ENCODE measurements at regions not wholly inside any gene's neighbourhood (a gene's known extent, or its start where the extent isn't known, plus 50 kb on each side); places are given as distances from the start of the nearest gene placed in this dataset.
"Not testable (repeated sequence)": the region's sequence is repeated elsewhere in the genome, so short reads cannot be mapped to it uniquely, and the experiment has no call there.

DNA sequence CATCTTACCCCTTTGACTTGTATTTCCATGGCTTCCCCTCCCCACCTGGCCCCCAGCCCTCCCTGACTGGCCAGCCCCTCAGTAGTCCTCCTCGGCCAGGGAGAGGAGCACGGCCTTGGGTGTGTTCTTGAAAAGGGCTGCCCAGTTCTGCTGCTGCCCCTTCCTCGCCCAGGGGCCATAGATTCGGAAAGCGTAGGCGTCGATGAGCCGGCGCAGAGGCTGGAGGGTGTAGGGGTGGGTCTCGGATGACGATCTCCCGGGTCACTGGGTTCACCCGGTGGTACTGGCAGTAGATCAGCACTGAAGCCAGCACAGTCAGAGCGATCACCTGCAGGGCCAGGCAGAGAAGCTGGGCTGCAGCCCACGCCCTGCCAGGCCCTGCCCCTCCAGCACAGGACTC, 71.7 kb downstream of the ZNF479 start:
- FAIRE-seq; H3K4me2 ChIP-seq; CTCF ChIA-PET; ATAC-seq; DNase-seq (ENCODE audit: low read depth in 1 of 2, low spot score in 1 of 2); H3K27ac ChIP-seq; H3K9me3 ChIP-seq; H3K4me3 ChIP-seq; POLR2A ChIA-PET; H3K4me1 ChIP-seq: not testable (repeated sequence)
- WGBS (ENCODE audit: missing lambda C conversion rate), result 0% methylated on average over 3 of the region's 15 CpGs

- H3K9me3 ChIP-seq; FAIRE-seq; H3K4me1 ChIP-seq; CTCF ChIA-PET; H3K27ac ChIP-seq; DNase-seq (ENCODE audit: low read depth in 1 of 2, low spot score in 1 of 2); H3K4me2 ChIP-seq; H3K4me3 ChIP-seq; POLR2A ChIA-PET; ATAC-seq: not testable (repeated sequence)
- WGBS (ENCODE audit: missing lambda C conversion rate), result no CpG with 5 or more reads among the region's 19 CpGs
Measured at GRCh38 chr7:57016341-57016740, 115.9 kb downstream of the ZNF479 start.

- H3K9me3 ChIP-seq; DNase-seq (ENCODE audit: low read depth in 1 of 2, low spot score in 1 of 2); H3K4me2 ChIP-seq; H3K4me3 ChIP-seq; FAIRE-seq; POLR2A ChIA-PET; CTCF ChIA-PET; ATAC-seq; H3K27ac ChIP-seq; H3K4me1 ChIP-seq: not testable (repeated sequence)
- WGBS (ENCODE audit: missing lambda C conversion rate), result 55% methylated on average over 4 of the region's 11 CpGs
Measured at GRCh38 chr7:57013707-57014106, 118.5 kb downstream of the ZNF479 start.

DNA sequence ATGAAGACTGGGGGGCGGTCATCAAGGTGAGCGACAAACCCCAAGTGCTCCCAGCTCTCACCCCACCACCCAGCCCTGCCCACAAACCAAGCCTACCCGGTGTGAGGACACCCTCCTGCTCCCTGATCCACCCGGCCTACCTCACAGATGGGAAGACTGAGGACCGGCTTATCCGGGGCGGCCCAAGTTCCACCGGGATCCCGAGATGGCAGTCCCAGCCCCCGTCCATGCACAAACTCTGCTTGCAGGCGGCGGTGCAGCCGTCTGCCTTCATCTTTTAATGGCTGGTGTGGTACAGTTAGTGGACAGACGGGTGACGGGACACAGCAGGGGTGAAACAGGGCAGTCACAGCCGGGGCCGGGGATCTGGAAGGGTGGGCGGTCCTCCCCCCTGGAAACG, 119.3 kb downstream of the ZNF479 start:
- FAIRE-seq; H3K4me2 ChIP-seq; POLR2A ChIA-PET; H3K27ac ChIP-seq; DNase-seq (ENCODE audit: low read depth in 1 of 2, low spot score in 1 of 2); H3K9me3 ChIP-seq; H3K4me1 ChIP-seq; CTCF ChIA-PET; H3K4me3 ChIP-seq; ATAC-seq: not testable (repeated sequence)
- 43% methylated on average over 1 of the region's 19 CpGs for WGBS (ENCODE audit: missing lambda C conversion rate)

DNA sequence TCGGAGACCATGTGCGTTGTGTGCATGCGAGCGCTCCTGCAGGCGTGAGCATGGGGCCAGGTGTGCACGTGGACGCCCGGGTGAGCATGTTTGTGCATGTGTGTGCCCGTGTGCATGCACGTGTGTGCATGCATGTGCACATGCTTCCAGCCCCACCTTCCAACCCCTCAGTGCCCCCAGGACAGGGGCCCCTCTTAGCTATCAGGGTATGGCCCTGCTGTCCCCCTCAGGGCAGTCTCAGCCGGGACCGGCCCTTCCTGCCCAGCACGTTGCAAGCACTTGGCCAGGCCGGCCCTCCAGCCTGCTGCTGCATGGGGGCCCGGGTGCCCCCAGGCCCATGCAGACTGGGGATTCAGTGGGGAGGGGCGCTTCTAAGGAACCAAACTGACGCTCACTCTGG, 123.0 kb downstream of the ZNF479 start:
- POLR2A ChIA-PET; DNase-seq (ENCODE audit: low read depth in 1 of 2, low spot score in 1 of 2); CTCF ChIA-PET; H3K4me1 ChIP-seq; H3K27ac ChIP-seq; H3K4me2 ChIP-seq; H3K4me3 ChIP-seq; ATAC-seq; H3K9me3 ChIP-seq; FAIRE-seq: not testable (repeated sequence)
- WGBS (ENCODE audit: missing lambda C conversion rate), result 63% methylated on average over 6 of the region's 17 CpGs

DNA sequence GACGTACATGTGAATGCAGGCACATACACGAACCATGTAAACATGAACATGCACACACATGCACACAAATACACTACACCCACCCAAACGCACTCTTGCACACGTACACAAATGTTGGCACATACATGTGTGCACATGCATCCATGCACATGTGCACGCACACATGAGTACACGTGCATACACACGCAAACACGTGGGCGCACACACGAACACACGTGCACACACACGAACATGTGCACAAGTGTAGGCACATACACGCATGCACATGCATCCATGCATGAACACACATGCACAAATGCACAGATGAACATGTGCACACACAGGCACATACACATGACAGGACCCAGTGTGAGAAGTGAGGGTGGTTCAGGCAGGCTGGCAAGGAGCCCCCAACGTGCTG, 126.3 kb downstream of the ZNF479 start:
- WGBS (ENCODE audit: missing lambda C conversion rate), result 18% methylated on average over 9 of the region's 14 CpGs
- H3K27ac ChIP-seq; H3K9me3 ChIP-seq; FAIRE-seq; ATAC-seq; CTCF ChIA-PET; H3K4me1 ChIP-seq; DNase-seq (ENCODE audit: low read depth in 1 of 2, low spot score in 1 of 2); H3K4me3 ChIP-seq; H3K4me2 ChIP-seq; POLR2A ChIA-PET: not testable (repeated sequence)

DNA sequence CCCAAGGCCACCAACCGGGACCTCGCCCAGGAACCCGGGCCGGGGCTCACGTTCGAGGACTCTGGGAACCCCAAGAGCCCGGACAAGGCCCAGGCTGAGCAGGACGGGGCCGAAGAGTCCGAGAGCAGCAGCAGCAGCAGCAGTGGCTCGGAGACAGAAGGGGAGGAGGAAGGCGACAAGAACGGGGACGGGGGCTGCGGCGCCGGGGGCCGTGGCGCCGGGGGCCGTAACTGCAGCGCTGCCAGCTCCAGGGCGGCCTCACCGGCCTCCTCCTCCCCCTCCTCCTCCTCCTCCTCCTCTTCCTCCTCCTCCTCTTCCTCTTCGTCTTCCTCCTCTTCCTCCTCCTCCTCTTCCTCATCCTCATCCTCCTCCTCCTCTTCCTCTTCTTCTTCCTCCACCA, 128.4 kb downstream of the ZNF479 start:
- POLR2A ChIA-PET; DNase-seq (ENCODE audit: low read depth in 1 of 2, low spot score in 1 of 2); FAIRE-seq; H3K27ac ChIP-seq; ATAC-seq; CTCF ChIA-PET; H3K9me3 ChIP-seq; H3K4me1 ChIP-seq; H3K4me3 ChIP-seq; H3K4me2 ChIP-seq: not testable (repeated sequence)
- 57% methylated on average over 13 of the region's 25 CpGs for WGBS (ENCODE audit: missing lambda C conversion rate)

GRCh38 chr7:57001926-57002325, 130.3 kb downstream of the ZNF479 start:
- WGBS (ENCODE audit: missing lambda C conversion rate), result 56% methylated on average over 7 of the region's 20 CpGs

GRCh38 chr7:56993779-56994178, 138.5 kb downstream of the ZNF479 start:
- H3K9me3 ChIP-seq; H3K4me2 ChIP-seq; ATAC-seq; H3K27ac ChIP-seq; H3K4me3 ChIP-seq; H3K4me1 ChIP-seq; DNase-seq (ENCODE audit: low read depth in 1 of 2, low spot score in 1 of 2); POLR2A ChIA-PET; CTCF ChIA-PET; FAIRE-seq: not testable (repeated sequence)
- 28% methylated on average over 4 of the region's 12 CpGs for WGBS (ENCODE audit: missing lambda C conversion rate)

More at GRCh38 chr7:57001926-57002325, 130.3 kb downstream of the ZNF479 start:
- H3K9me3 ChIP-seq; H3K4me3 ChIP-seq; POLR2A ChIA-PET; H3K27ac ChIP-seq; FAIRE-seq; H3K4me1 ChIP-seq; CTCF ChIA-PET; DNase-seq (ENCODE audit: low read depth in 1 of 2, low spot score in 1 of 2); ATAC-seq; H3K4me2 ChIP-seq: not testable (repeated sequence)

DNA sequence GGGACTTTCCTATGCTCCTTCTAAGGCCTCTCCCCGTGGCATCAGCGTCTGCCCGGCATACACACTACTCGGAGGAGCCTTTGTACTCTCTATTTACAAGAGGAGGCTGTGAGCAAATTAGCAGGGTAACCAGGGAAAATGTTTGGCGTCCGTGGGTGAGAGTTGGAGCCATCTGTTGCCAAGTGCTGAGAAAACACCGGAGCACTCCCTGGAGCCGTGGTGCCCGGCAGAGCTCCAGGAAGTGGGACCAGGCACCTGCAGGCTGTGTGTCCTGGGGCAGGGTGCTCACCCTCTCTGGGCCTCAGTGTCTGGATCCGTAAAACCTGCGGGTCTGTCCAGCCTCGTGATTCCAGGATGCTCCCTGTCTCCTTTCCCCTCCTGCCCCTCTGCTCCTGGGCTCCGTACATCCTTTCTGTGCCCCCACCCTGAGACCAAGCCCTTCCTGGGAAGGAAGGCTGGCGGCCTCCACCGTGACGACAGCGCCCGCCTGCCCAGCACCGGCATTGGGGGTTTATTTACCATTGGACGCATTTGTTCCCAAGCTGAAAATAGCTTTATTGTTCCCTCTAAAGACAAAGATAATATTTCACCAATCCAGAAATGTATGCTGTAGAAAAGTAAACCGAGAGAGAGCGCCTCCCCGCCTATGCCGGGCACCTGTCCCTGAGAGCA, 174.4 kb downstream of the ZNF479 start:
- H3K27ac ChIP-seq; H3K4me1 ChIP-seq; CTCF ChIA-PET; FAIRE-seq; H3K4me3 ChIP-seq; H3K4me2 ChIP-seq; ATAC-seq; POLR2A ChIA-PET; DNase-seq (ENCODE audit: low read depth in 1 of 2, low spot score in 1 of 2); H3K9me3 ChIP-seq: not testable (repeated sequence)
- 32% methylated on average over 13 of the region's 24 CpGs for WGBS (ENCODE audit: missing lambda C conversion rate)

DNA sequence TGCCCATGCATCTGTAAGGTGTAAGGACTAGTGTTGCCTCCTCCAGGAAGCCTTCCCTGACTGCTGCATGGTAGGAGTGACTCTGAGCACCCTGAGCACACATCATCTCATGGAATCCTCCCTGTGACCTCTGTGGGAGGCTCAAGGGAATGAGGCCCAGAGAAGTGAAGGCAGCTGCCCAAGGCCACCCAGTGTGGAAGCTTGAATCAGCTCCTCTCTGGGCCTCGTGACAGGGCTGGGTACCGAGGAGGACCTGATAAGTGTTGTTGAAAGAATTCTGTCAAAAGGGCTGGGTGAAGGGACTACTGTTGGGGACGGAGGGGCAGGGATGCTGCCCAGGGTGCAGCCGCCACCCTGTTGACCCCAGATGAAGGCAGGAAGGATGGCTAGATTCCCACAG, 175.2 kb downstream of the ZNF479 start:
- H3K4me1 ChIP-seq; H3K27ac ChIP-seq; DNase-seq (ENCODE audit: low read depth in 1 of 2, low spot score in 1 of 2); H3K9me3 ChIP-seq; FAIRE-seq; H3K4me3 ChIP-seq; POLR2A ChIA-PET; ATAC-seq; H3K4me2 ChIP-seq; CTCF ChIA-PET: not testable (repeated sequence)
- 0% methylated on average over 2 of the region's 4 CpGs for WGBS (ENCODE audit: missing lambda C conversion rate)
